Hepatocyte (in vitro differentiated cells): ENCODE measurements at regions not wholly inside any gene's neighbourhood (a gene's known extent, or its start where the extent isn't known, plus 50 kb on each side); places are given as distances from the start of the nearest gene placed in this dataset.

ENCODE experiments used
- CTCF ChIP-seq: fragments of 200-600 bp; sonication (generic); IDR thresholded peaks from 2 replicates; pipeline ENCODE4 v1.5.1; 2016; ENCODE audit warnings: antibody characterized with exemption, mild to moderate bottlenecking; ENCODE audit not compliant: poor library complexity
- EZH2 ChIP-seq: fragments of 200-600 bp; sonication (generic); IDR thresholded peaks from 2 replicates; pipeline ENCODE4 v1.6.1; 2016; ENCODE audit warnings: antibody characterized with exemption, mild to moderate bottlenecking, borderline replicate concordance

- TF ChIP-seq CTCF (no peak), EZH2 (no peak)
Observed at GRCh38 chr5:124065508-124065907, 553.5 kb downstream of the CSNK1G3 start.
